ENCODE measurements at regions not wholly inside any gene's neighbourhood (a gene's known extent, or its start where the extent isn't known, plus 50 kb on each side); places are given as distances from the start of the nearest gene placed in this dataset.

- TF ChIP-seq, protein P1, sequence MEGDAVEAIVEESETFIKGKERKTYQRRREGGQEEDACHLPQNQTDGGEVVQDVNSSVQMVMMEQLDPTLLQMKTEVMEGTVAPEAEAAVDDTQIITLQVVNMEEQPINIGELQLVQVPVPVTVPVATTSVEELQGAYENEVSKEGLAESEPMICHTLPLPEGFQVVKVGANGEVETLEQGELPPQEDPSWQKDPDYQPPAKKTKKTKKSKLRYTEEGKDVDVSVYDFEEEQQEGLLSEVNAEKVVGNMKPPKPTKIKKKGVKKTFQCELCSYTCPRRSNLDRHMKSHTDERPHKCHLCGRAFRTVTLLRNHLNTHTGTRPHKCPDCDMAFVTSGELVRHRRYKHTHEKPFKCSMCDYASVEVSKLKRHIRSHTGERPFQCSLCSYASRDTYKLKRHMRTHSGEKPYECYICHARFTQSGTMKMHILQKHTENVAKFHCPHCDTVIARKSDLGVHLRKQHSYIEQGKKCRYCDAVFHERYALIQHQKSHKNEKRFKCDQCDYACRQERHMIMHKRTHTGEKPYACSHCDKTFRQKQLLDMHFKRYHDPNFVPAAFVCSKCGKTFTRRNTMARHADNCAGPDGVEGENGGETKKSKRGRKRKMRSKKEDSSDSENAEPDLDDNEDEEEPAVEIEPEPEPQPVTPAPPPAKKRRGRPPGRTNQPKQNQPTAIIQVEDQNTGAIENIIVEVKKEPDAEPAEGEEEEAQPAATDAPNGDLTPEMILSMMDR (conservative IDR thresholded peaks at IDR 0.05; ENCODE audit: low read depth, low read length): no peak
- ChIA-PET CTCF (interaction anchor here (0.6 kb wide), 1 partner anchor 738 kb away, joined by 4 read pairs; no protein-coding TSS in a partner anchor), POLR2A (ENCODE audit: low non-redundant PET) (no interaction called here)
- no peak for DNase-seq (ENCODE audit: low spot score)
- BruUV-seq (replicated peaks): no TSS peak
- Histone ChIP-seq H3K9me3 (ENCODE audit: low read depth, low read length, poor library complexity, severe bottlenecking) (no peaks in the 10 kb centered on the region), H3K27ac (ENCODE audit: low read depth, low read length, poor library complexity, severe bottlenecking) (no peak overlapping the region), H3K27me3 (replicated peaks; ENCODE audit: insufficient read depth, low read depth, low read length, poor library complexity) (no peaks in the 10 kb centered on the region), H3K4me1 (ENCODE audit: insufficient read depth, low read length, poor library complexity, severe bottlenecking) (no peaks in the 10 kb centered on the region), H3K4me3 (ENCODE audit: low read depth, low read length, poor library complexity, severe bottlenecking) (no peak overlapping the region), H3K36me3 (ENCODE audit: insufficient read depth, low read length, poor library complexity, severe bottlenecking) (no peaks in the 10 kb centered on the region)
- intact Hi-C loops (cut with micrococcal nuclease; ENCODE audit: unreplicated experiment): no loop called here
Observed at GRCh38 chr2:146138820-146139219, 1618.9 kb upstream of the ZEB2 start.

GRCh38 chr2:146135245-146135644 is 1615.3 kb upstream of the ZEB2 start:
- no peaks in the 10 kb centered on the region for H3K27me3 ChIP-seq (replicated peaks; ENCODE audit: insufficient read depth, low read depth, low read length, poor library complexity)
- CTCF ChIA-PET: no interaction called here
- no peaks in the 10 kb centered on the region for H3K4me1 ChIP-seq (ENCODE audit: insufficient read depth, low read length, poor library complexity, severe bottlenecking)
- H3K4me3 ChIP-seq (ENCODE audit: low read depth, low read length, poor library complexity, severe bottlenecking): no peak overlapping the region
- no peaks in the 10 kb centered on the region for H3K9me3 ChIP-seq (ENCODE audit: low read depth, low read length, poor library complexity, severe bottlenecking)
- no peak for DNase-seq (ENCODE audit: low spot score)
- intact Hi-C loops (cut with micrococcal nuclease; ENCODE audit: unreplicated experiment): no loop called here
- no peak overlapping the region for H3K27ac ChIP-seq (ENCODE audit: low read depth, low read length, poor library complexity, severe bottlenecking)
- BruUV-seq (replicated peaks): no TSS peak
- no peak for TF ChIP-seq EZH2 (IDR thresholded peaks at IDR 0.05; ENCODE audit: borderline replicate concordance, low read depth, low read length, poor library complexity, severe bottlenecking)
- TF ChIP-seq, protein P1 (conservative IDR thresholded peaks at IDR 0.05; ENCODE audit: low read depth, low read length): no peak
- POLR2A ChIA-PET (ENCODE audit: low non-redundant PET): interaction anchor here (0.7 kb wide), 1 partner anchor 10 kb away, joined by 12 read pairs; no protein-coding TSS in a partner anchor
- H3K36me3 ChIP-seq (ENCODE audit: insufficient read depth, low read length, poor library complexity, severe bottlenecking): no peaks in the 10 kb centered on the region

GRCh38 chr2:146131785-146132184 is 1611.9 kb upstream of the ZEB2 start:
- no peak overlapping the region for H3K4me3 ChIP-seq (ENCODE audit: low read depth, low read length, poor library complexity, severe bottlenecking)
- peaks cover 9% of the 10 kb centered on the region for H3K4me1 ChIP-seq (ENCODE audit: insufficient read depth, low read length, poor library complexity, severe bottlenecking)
- no peaks in the 10 kb centered on the region for H3K9me3 ChIP-seq (ENCODE audit: low read depth, low read length, poor library complexity, severe bottlenecking)
- POLR2A ChIA-PET (ENCODE audit: low non-redundant PET): no interaction called here
- no peak for DNase-seq (ENCODE audit: low spot score)
- H3K36me3 ChIP-seq (ENCODE audit: insufficient read depth, low read length, poor library complexity, severe bottlenecking): no peaks in the 10 kb centered on the region
- no peaks in the 10 kb centered on the region for H3K27me3 ChIP-seq (replicated peaks; ENCODE audit: insufficient read depth, low read depth, low read length, poor library complexity)
- intact Hi-C loops (cut with micrococcal nuclease; ENCODE audit: unreplicated experiment): no loop called here
- no TSS peak for BruUV-seq (replicated peaks)
- no peak for TF ChIP-seq EZH2 (IDR thresholded peaks at IDR 0.05; ENCODE audit: borderline replicate concordance, low read depth, low read length, poor library complexity, severe bottlenecking)
- TF ChIP-seq, protein P1 (conservative IDR thresholded peaks at IDR 0.05; ENCODE audit: low read depth, low read length): no peak
- H3K27ac ChIP-seq (ENCODE audit: low read depth, low read length, poor library complexity, severe bottlenecking): no peak overlapping the region
- CTCF ChIA-PET: no interaction called here
